HG03108 (cell line): ENCODE measurements at regions not wholly inside any gene's neighbourhood (a gene's known extent, or its start where the extent isn't known, plus 50 kb on each side); places are given as distances from the start of the nearest gene placed in this dataset.

Source experiments
- ATAC-seq: cut with Tn5 transposase; IDR thresholded peaks from one replicate; pipeline ENCODE4 v1.9.1; 2021; ENCODE audit warnings: moderate library complexity; ENCODE audit not compliant: unreplicated experiment

DNA sequence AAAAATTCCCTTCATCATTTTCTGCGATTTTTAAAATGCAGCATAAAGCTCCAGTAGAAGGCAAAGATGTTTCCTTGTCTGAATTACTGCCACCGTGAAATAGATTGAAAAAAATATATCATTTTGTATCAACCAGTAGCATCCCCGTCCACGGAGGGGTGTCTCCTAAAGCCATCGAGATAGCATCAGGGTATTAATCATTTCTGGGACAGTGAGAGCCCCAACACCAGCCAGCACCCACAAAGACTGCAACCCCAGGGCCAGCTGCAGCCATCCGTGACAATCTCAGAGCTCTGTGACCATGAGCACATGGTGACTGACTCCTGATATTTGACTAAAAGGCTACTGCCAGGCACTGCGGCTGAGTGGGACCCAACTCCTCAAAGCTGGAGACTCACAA lies 64.1 kb upstream of the SIX3 start:
- ATAC-seq: no peak

- ATAC-seq: no peak
Measured at GRCh38 chr2:44879269-44880124, 62.0 kb upstream of the SIX3 start.

DNA sequence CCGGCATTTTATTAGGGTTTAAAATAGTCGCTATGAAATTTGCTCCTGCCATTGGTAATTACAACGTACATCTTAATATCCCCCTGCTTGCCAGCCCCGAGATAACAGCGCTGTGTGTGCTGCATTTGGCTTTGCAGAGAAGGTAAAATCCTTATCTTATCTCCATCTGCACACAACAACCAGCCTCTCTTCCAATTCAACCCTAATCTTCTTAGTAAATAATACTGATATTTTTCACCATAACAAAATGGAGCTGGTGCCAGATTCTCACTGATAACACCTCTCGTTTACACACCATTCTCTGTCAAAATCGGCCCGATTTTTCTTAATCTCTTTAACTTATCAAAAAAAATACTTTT lies 61.4 kb upstream of the SIX3 start:
- ATAC-seq: no peak

- ATAC-seq: no peak
Measured at GRCh38 chr2:44881856-44882255, 59.6 kb upstream of the SIX3 start.

DNA sequence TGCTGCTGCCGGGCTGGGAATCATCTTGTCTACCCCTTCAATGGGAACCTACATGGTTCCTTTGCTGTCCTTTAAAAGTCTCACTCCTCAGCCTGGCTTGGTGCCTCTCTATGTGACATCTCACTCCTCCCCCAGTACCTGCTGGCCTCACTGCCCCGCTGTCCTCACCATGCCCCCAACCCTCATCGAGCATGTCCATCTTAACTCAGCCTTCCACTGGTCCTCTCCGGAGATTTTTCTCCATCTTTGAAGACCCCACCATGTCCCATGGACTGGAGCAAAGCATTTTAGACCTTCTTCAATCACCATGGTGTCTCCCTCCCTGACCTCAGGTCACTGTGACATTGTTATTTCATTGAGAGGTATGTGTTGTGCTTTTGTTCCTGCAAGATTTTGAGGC lies 58.1 kb upstream of the SIX3 start:
- ATAC-seq: no peak

GRCh38 chr2:44884231-44884630 lies 57.3 kb upstream of the SIX3 start:
- ATAC-seq: no peak

GRCh38 chr2:44884677-44885076 lies 56.8 kb upstream of the SIX3 start:
- ATAC-seq: no peak

- no peak for ATAC-seq
Measured at GRCh38 chr2:44886414-44886813, 55.1 kb upstream of the SIX3 start.

DNA sequence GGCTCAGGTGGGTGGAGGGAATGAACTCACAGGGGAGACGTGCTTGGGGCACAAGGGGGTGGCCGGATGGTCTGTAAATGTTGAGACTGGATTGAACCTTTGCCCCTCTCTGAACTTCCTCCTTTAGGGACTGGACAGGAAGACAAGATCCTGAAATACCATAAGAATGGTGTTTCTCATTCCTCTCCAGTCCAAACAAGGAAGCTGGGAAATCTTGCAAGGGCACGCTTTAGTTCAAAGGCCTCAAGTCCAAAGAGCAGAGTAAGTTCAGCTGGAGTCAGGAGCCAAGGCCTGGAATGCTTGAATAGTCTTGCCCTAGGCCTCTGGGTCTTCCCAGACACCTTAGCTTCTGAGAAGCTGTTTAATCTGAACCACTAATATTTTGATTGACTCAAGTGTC lies 52.4 kb upstream of the SIX3 start:
- ATAC-seq: no peak
